NAMALWA (cell line): ENCODE measurements at regions not wholly inside any gene's neighbourhood (a gene's known extent, or its start where the extent isn't known, plus 50 kb on each side); places are given as distances from the start of the nearest gene placed in this dataset.

Experiments used
- DNase-seq: peaks from one replicate; pipeline ENCODE4 v3.0.0-alpha.2; 2015; ENCODE audit warnings: low spot score

DNA sequence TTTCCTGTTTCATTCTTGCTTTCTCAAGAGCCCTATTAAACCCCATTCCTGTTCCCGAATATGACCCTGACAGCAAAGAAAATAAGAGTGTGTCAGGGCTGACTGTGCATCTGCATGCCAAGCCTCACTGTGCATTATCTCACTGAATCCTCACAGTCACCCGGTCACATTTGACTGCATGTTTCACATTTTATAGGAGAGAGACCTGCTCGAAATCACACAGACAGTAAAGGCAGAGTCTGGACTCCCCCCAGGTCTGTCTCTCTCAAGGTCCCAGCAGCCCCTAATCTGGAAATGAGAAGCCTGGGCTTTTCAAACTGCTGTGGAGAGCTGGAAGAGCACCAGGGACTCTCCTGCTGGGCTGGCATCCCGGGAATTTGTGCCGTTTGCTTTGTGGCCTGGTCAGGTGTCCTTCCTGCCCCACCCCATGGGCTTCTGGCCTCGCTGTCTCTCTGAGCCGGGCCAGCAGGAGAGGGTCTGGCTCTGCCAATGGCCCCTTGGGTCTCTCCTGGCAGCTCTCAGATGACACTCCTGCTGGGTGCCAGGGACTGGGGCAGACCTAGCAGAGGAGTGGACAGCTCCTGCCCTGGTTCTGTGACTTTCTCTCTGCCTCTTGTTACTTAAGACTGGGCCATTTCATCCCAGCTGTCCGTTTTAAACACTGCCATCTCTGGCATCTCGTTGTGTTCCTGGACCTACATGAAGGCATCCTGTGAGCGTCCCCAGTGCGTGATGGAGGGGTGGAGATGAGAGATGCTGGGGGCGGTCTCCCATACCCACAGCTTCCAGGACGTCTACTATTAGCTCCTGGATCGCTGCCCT, 173.6 kb downstream of the ARHGAP12 start:
- DNase-seq, result no peak

GRCh38 chr10:31753681-31754080, 174.9 kb downstream of the ARHGAP12 start:
- no peak for DNase-seq

- DNase-seq, result no peak
Observed at GRCh38 chr10:31752170-31752569, 176.5 kb downstream of the ARHGAP12 start.

DNA sequence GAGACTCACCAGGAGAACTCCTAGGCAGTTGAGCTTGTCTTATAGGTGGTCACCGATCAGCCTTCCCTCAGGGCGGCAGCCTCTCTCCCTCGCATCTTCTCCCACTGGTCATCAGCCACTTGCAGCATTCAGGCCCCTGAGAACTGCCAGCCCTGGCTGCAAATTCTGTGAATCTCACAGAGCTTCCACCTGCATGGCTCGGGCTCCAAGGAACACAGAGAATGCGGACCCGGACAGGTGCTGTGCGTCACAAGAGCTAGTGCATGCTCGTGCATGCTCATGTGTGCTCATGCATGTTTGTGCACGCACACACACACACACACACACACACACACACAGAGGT, 176.9 kb downstream of the ARHGAP12 start:
- no peak for DNase-seq

DNA sequence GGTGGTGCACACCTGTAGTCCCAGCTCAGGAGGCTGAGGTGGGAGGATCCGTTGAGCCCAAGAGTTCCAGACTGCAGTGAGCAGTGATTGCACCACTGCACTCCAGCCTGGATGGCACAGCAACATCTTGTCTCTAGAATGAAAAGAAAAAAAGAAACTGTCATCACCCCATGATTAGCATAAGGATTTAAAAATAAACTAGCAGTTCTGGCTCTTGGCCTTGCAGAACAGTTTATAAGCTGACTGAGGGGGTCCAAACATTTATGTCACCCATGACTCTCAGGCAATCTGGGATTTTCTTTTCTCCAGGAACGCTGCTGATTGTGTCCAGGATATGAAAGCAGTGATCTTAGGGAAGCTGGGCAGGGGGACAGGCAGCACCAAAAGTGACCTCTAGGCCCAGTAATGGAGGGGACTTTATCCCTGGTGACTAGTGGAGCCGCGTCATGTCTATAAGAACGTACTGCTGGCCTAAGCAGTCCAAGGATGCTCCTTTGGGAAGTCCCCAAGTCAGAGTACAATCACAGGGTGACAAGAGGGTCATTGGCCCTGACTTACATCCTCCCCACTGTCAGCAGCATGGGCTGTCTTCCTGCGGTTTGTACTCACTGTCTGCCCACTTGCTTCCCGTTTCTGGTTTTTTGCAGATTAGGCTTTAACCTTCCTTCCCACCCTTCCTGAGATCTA, 177.4 kb downstream of the ARHGAP12 start:
- DNase-seq, result no peak

- no peak for DNase-seq
Observed at GRCh38 chr10:31749981-31750840, 178.4 kb downstream of the ARHGAP12 start.

- DNase-seq, result no peak
Observed at GRCh38 chr10:31749301-31749700, 179.3 kb downstream of the ARHGAP12 start.

GRCh38 chr10:31745612-31746376, 182.8 kb downstream of the ARHGAP12 start:
- DNase-seq, result no peak

- no peak for DNase-seq
Observed at GRCh38 chr10:31744025-31744424, 184.6 kb downstream of the ARHGAP12 start.

DNA sequence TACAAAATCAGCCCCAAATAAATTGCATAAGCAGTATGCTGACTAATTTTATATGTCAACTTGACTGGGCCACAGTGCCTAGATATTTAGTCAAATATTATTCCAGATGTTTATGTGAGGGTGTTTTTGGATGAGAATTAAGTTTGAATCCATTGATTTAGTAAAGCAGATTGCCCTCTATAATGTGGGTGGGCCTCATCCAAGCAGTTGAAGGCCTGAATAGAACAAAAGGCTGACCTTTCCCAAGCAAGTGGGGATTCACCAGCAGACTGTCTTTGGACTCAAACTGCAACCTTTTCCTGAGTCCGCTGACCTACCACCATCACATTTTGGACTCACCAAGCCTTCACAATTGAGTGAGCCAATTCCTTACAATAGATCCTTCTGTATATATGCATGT, 186.4 kb downstream of the ARHGAP12 start:
- no peak for DNase-seq

DNA sequence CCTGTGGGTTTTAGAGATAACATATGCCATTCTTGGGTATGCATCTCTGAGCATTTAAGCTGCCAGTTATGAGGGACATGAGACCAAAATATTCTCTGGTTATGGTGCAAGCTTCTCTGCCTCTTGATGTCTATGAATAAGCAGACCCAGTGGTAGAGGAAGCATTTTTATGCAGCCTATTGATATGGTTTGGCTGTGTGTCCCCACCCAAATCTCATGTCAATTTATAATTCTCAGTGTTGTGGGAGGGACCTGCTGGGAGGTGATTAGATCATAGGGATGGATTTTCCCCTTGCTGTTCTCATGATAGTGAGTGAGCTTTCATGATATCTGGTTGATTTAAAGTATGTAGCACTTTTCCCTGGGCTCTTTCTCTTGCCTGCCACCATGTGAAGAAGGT, 187.2 kb downstream of the ARHGAP12 start:
- DNase-seq, result no peak

DNA sequence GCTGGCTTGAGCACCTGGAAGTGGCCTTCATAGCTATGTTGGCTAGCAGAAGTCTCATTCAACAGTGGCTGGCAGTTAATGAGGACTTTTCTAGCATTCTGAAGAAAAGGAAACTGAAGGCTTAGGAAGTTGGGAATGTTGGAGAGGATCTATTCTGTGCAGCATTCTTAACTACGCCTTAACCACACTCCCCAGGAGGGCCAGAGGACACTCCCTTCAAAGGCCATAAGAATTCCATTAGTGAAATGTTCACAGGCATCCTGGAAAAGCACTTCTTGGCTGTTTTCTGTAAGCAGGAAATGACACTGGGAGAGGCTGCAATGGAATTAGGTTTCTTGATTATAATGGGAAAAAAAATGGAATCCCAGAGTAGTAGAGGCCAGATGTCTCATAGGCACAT, 188.9 kb downstream of the ARHGAP12 start:
- DNase-seq, result no peak

- DNase-seq, result no peak
Observed at GRCh38 chr10:31739146-31739545, 189.5 kb downstream of the ARHGAP12 start.

DNA sequence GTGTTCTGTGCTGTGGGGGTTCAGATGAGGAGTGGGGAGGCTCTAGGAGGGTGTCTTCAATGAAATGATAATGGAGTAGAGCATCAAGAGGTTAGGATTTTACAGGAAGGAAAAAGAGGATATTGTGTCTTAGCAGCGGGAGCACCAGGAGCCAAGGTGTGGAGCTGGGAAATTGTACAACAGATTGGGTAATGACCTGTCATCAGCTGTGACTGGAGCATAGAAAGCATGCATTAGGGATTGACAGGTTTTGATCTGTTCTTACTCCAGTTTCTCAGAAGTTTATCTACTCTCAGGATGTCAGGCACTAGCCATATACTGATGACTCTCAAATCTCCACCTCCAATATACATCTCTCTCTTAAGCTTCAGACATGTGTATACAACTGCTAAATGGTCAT, 196.9 kb downstream of the ARHGAP12 start:
- no peak for DNase-seq

GRCh38 chr10:31730776-31731175, 197.9 kb downstream of the ARHGAP12 start:
- DNase-seq, result no peak

- no peak for DNase-seq
Observed at GRCh38 chr10:31728698-31729224, 199.9 kb downstream of the ARHGAP12 start.

DNA sequence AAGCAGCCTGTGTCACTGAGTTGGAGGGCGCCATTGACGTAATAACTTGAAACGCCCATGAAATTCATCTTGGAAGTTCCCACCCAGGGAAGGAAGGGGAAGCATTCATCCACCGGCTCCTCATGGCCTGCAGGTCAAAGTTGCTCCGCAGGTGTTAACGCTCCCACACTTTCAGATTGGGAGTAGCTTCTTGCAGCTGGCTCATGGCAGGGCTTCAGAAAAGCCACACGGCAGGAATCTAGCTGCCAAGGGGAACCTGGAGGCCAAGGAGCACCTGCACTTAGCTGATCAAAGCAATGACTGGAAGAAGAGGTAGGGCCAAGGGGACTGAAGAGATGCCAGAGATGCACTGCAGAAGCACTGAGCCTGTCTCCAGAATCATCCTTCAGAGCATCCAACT, 203.2 kb downstream of the ARHGAP12 start:
- DNase-seq, result no peak

- no peak for DNase-seq
Observed at GRCh38 chr10:31724296-31724695, 204.3 kb downstream of the ARHGAP12 start.

GRCh38 chr10:31723106-31723750, 205.4 kb downstream of the ARHGAP12 start:
- DNase-seq, result no peak

- no peak for DNase-seq
Observed at GRCh38 chr10:31721096-31721495, 207.5 kb downstream of the ARHGAP12 start.

DNA sequence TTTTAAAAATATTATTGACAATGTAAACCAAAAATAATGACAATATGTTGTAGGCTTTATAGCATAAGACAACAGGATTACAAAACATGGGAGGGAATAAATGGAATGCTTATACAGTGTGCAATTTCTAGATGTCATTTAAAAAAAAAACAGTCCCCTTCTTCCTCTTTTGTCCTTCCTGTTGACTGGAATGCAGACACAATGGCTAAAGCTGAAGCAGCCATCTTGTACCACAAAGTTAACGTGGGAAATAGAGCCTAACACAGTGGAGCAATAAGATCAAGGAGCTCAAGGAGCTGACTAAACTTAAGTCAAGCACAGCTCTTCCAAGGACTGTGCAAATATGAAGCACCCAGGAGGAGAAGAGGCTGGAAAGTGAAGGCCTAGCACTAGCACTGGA, 208.1 kb downstream of the ARHGAP12 start:
- DNase-seq, result no peak
